Transverse colon (tissue), 4 donors: ENCODE measurements at regions not wholly inside any gene's neighbourhood (a gene's known extent, or its start where the extent isn't known, plus 50 kb on each side); places are given as distances from the start of the nearest gene placed in this dataset.

Source experiments
- DNase-seq: peaks from one replicate; pipeline ENCODE4 v3.0.0-alpha.2; 2019
- H3K27ac ChIP-seq, 4 donors: fragments of 200-600 bp; sonication (generic); 2 replicates each; pipeline ENCODE4 v1.5.1; 2016 to 2018; ENCODE audit warnings: inconsistent platforms in 4 of 4
- H3K27me3 ChIP-seq: fragments of 200-600 bp; sonication (generic); 2 replicates; pipeline ENCODE4 v1.5.1; 2017; ENCODE audit warnings: inconsistent platforms
- H3K36me3 ChIP-seq, 4 donors: fragments of 200-600 bp; sonication (generic); 2 replicates each; pipeline ENCODE4 v1.5.1; 2017 to 2019; ENCODE audit warnings: inconsistent platforms in 4 of 4
- H3K4me1 ChIP-seq, 4 donors: fragments of 200-600 bp; sonication (generic); 2 replicates each; pipeline ENCODE4 v1.5.1; 2017 to 2020; ENCODE audit warnings: inconsistent platforms in 4 of 4
- H3K4me3 ChIP-seq, 4 donors: fragments of 200-600 bp; sonication (generic); 1 replicate in 1 of 4; 2 replicates in 3 of 4; pipeline versions ENCODE4 v1.5.1 to v1.6.1; 2017 to 2019; ENCODE audit warnings: inconsistent platforms in 4 of 4
- H3K9me3 ChIP-seq, 2 donors: fragments of 200-600 bp; sonication (generic); 2 replicates each; pipeline ENCODE4 v1.5.1; 2017 to 2019; ENCODE audit warnings: inconsistent platforms in 2 of 2
- CTCF ChIP-seq, 5 experiments: fragments of 200-600 bp in 3 of 5; fragments of 450-650 bp in 2 of 5; sonication (generic) in 3 of 5; IDR thresholded peaks; 1 replicate in 2 of 5; 2 replicates in 3 of 5; pipeline ENCODE4 v1.5.1; 2016 to 2017; ENCODE audit warnings: antibody characterized with exemption in 5 of 5, inconsistent platforms in 3 of 5, mild to moderate bottlenecking in 2 of 5, moderate library complexity in 1 of 5
- EP300 ChIP-seq: sonication (generic); formaldehyde crosslinking; IDR thresholded peaks from one replicate; pipeline ENCODE4 v1.6.1; 2017; ENCODE audit warnings: antibody characterized with exemption, low read depth
- POLR2A ChIP-seq: fragments of 450-650 bp; IDR thresholded peaks from one replicate; pipeline ENCODE4 v1.6.1; 2016; ENCODE audit warnings: antibody characterized with exemption, mild to moderate bottlenecking, moderate library complexity
- POLR2AphosphoS5 ChIP-seq, 3 donors: sonication (generic); formaldehyde crosslinking; IDR thresholded peaks; one replicate each; pipeline ENCODE4 v1.6.1; 2016; ENCODE audit warnings: antibody characterized with exemption in 3 of 3
- WGBS, 2 donors: methylation state at CpG; one replicate each; pipeline ENCODE4 v1.1.5; 2018; ENCODE audit warnings: low coverage in 1 of 2; 5-methylcytosine and 5-hydroxymethylcytosine counted together
- in situ Hi-C, 4 donors: fragments of 200-750 bp; cut with MboI; loops; one replicate each; pipeline versions ENCODE4 v1.15.0 to v1.15.1; 2017; ENCODE audit warnings: low sequenced_read_pairs in 3 of 4, low pct_ligation_motif_present in 1 of 4, low pct_unique_long_range_greater_than_20kb in 1 of 4
- intact Hi-C: fragments of 100-400 bp; cut with DNase I; formaldehyde crosslinking; loops from one replicate; pipeline ENCODE4 v1.15.1; 2023; ENCODE audit warnings: low total_unique reads

- DNase-seq: no peak
- H3K4me3 ChIP-seq: no peak overlapping the region
- no peaks in the 10 kb centered on the region for H3K27me3 ChIP-seq
- no peaks in the 10 kb centered on the region for H3K4me1 ChIP-seq
- H3K9me3 ChIP-seq: peaks cover 0 to 4% of the 10 kb centered on the region in 2 donors
- no peak for TF ChIP-seq EP300
- no peak for TF ChIP-seq POLR2AphosphoS5 (IDR thresholded peaks at IDR 0.05)
- TF ChIP-seq POLR2A: no peak
- TF ChIP-seq CTCF (IDR thresholded peaks at IDR 0.05): no peak
- intact Hi-C loops: no loop called here
- WGBS, 2 donors: 28 to 50% methylated on average over 2 of the region's 2 CpGs
- H3K36me3 ChIP-seq: no peaks in the 10 kb centered on the region
- in situ Hi-C loops: no loop called here
- H3K27ac ChIP-seq: no peak overlapping the region
Observed at GRCh38 chr2:106667478-106668070, 180.4 kb downstream of the CD8B2 start.

GRCh38 chr2:106685180-106685897 is 198.2 kb downstream of the CD8B2 start:
- no peak overlapping the region for H3K4me3 ChIP-seq
- no peaks in the 10 kb centered on the region for H3K4me1 ChIP-seq
- 86 to 95% methylated on average over 2 of the region's 2 CpGs for WGBS, 2 donors
- no peak for TF ChIP-seq CTCF (IDR thresholded peaks at IDR 0.05)
- TF ChIP-seq POLR2A: no peak
- TF ChIP-seq EP300: no peak
- no peak for TF ChIP-seq POLR2AphosphoS5 (IDR thresholded peaks at IDR 0.05)
- no peak for DNase-seq
- intact Hi-C loops (no loop called here), in situ Hi-C loops (no loop called here)
- H3K27me3 ChIP-seq: no peaks in the 10 kb centered on the region
- no peaks in the 10 kb centered on the region for H3K36me3 ChIP-seq
- H3K9me3 ChIP-seq: peaks cover 5 to 7% of the 10 kb centered on the region in 2 donors
- no peak overlapping the region for H3K27ac ChIP-seq

- H3K27ac ChIP-seq: no peak overlapping the region
- WGBS, 2 donors: 76% methylated on average over 1 of the region's 1 CpG; no CpG with 5 or more reads in 1 of the 2 donors
- intact Hi-C loops: no loop called here
Observed at GRCh38 chr2:106686814-106687213, 199.2 kb downstream of the ST6GAL2 start.

GRCh38 chr2:106694964-106695470 is 190.9 kb downstream of the ST6GAL2 start:
- no peak for DNase-seq
- H3K4me1 ChIP-seq: peaks cover 0 to 22% (median 9%) of the 10 kb centered on the region in 4 donors
- 59% methylated on average over 4 of the region's 4 CpGs for WGBS, 2 donors
- no peak for TF ChIP-seq EP300
- no peak for TF ChIP-seq POLR2AphosphoS5 (IDR thresholded peaks at IDR 0.05)
- no peak for TF ChIP-seq POLR2A
- no peak for TF ChIP-seq CTCF (IDR thresholded peaks at IDR 0.05)
- intact Hi-C loops (no loop called here), in situ Hi-C loops (no loop called here)
- H3K36me3 ChIP-seq: no peaks in the 10 kb centered on the region
- H3K27me3 ChIP-seq: no peaks in the 10 kb centered on the region
- peak overlapping the region in 3 of 4 donors; percentile 10 to 41 (median 27) for H3K27ac ChIP-seq
- no peaks in the 10 kb centered on the region for H3K9me3 ChIP-seq
- no peak overlapping the region for H3K4me3 ChIP-seq

More at GRCh38 chr2:106686814-106687213, 199.2 kb downstream of the ST6GAL2 start:
- in situ Hi-C loops: no loop called here
- Histone ChIP-seq H3K9me3 (peaks cover 5 to 7% of the 10 kb centered on the region in 2 donors), H3K36me3 (no peaks in the 10 kb centered on the region), H3K4me1 (no peaks in the 10 kb centered on the region), H3K27me3 (no peaks in the 10 kb centered on the region), H3K4me3 (no peak overlapping the region)
- no peak for DNase-seq
- no peak for TF ChIP-seq CTCF (IDR thresholded peaks at IDR 0.05)
